GM12878 (cell line): ENCODE measurements at regions not wholly inside any gene's neighbourhood (a gene's known extent, or its start where the extent isn't known, plus 50 kb on each side); places are given as distances from the start of the nearest gene placed in this dataset.

Experiments
- ASH2L ChIP-seq: fragments of 300-600, 200-600 bp; sonication (generic); IDR thresholded peaks from 2 replicates; pipeline ENCODE4 v1.6.1; 2017; ENCODE audit warnings: low read depth, mild to moderate bottlenecking, borderline replicate concordance
- ATF3 ChIP-seq: IDR thresholded peaks from 2 replicates; pipeline ENCODE4 v1.6.1; 2011; ENCODE audit warnings: low read depth, mild to moderate bottlenecking, low read length, moderate library complexity, borderline replicate concordance; ENCODE audit errors: extremely low read depth
- ATF7 ChIP-seq: fragments of 450-650 bp; IDR thresholded peaks from 2 replicates; pipeline ENCODE4 v1.6.1; 2016; ENCODE audit warnings: low read depth, mild to moderate bottlenecking
- BCL11A ChIP-seq: IDR thresholded peaks from 2 replicates; pipeline ENCODE4 v1.6.1; 2011; ENCODE audit warnings: low read depth, low read length
- CEBPB ChIP-seq, 2 experiments: fragments of 150-350 bp in 1 of 2; IDR thresholded peaks; 2 replicates each; pipeline ENCODE4 v1.6.1; 2012 to 2014; ENCODE audit warnings: low read depth in 2 of 2, low read length in 2 of 2, borderline replicate concordance in 1 of 2, inconsistent platforms in 1 of 2
- CHD4 ChIP-seq: fragments of 200-600 bp; sonication (generic); IDR thresholded peaks from 2 replicates; pipeline ENCODE4 v1.6.1; 2016; ENCODE audit warnings: mild to moderate bottlenecking
- DPF2 ChIP-seq: fragments of 450-650 bp; IDR thresholded peaks from 2 replicates; pipeline ENCODE4 v1.6.1; 2017; ENCODE audit warnings: mild to moderate bottlenecking
- EP300 ChIP-seq, 2 experiments: fragments of 150-350 bp in 1 of 2; IDR thresholded peaks; 2 replicates each; pipeline ENCODE4 v1.6.1; 2011 to 2012; ENCODE audit warnings: low read depth in 2 of 2, low read length in 2 of 2, borderline replicate concordance in 1 of 2, improper control_type of control experiment in 1 of 2, inconsistent platforms in 1 of 2; ENCODE audit not compliant: control insufficient read depth in 1 of 2
- FOXM1 ChIP-seq: IDR thresholded peaks from 2 replicates; pipeline ENCODE4 v1.6.1; 2012; ENCODE audit warnings: low read depth, mild to moderate bottlenecking, inconsistent platforms, low read length, moderate library complexity
- HDAC6 ChIP-seq: fragments of 200-600 bp; sonication (generic); IDR thresholded peaks from one replicate; pipeline ENCODE4 v1.8.0; 2017; ENCODE audit warnings: antibody characterized with exemption; ENCODE audit not compliant: unreplicated experiment
- IKZF1 ChIP-seq: fragments of 450-650 bp; conservative IDR thresholded peaks from 2 replicates; pipeline ENCODE4 v1.6.1; 2017; ENCODE audit warnings: antibody characterized with exemption, mild to moderate bottlenecking
- IRF4 ChIP-seq: IDR thresholded peaks from 2 replicates; pipeline ENCODE4 v1.6.1; 2011; ENCODE audit warnings: low read depth, low read length
- JUNB ChIP-seq: IDR thresholded peaks from 2 replicates; pipeline ENCODE4 v1.6.1; 2016; ENCODE audit warnings: antibody characterized with exemption, mild to moderate bottlenecking
- LARP7 ChIP-seq: fragments of 450-650 bp; IDR thresholded peaks from 2 replicates; pipeline ENCODE4 v1.6.1; 2017; ENCODE audit warnings: mild to moderate bottlenecking
- MEF2B ChIP-seq: fragments of 450-650 bp; IDR thresholded peaks from 2 replicates; pipeline ENCODE4 v1.6.1; 2018; ENCODE audit warnings: mild to moderate bottlenecking, moderate library complexity; ENCODE audit not compliant: partially characterized antibody, poor library complexity, severe bottlenecking
- MXI1 ChIP-seq: fragments of 150-350 bp; IDR thresholded peaks from 2 replicates; pipeline ENCODE4 v1.6.1; 2011; ENCODE audit warnings: low read depth, mild to moderate bottlenecking, inconsistent platforms, low read length, improper control_type of control experiment
- MYB ChIP-seq: fragments of 150-350 bp; IDR thresholded peaks from 2 replicates; pipeline ENCODE4 v1.6.1; 2014; ENCODE audit warnings: mild to moderate bottlenecking, low read depth, low read length, borderline replicate concordance
- PAX5 ChIP-seq: IDR thresholded peaks from 2 replicates; pipeline ENCODE4 v1.6.1; 2011; ENCODE audit warnings: low read depth, low read length, borderline replicate concordance
- RFX5 ChIP-seq: IDR thresholded peaks from 2 replicates; pipeline ENCODE4 v1.6.1; 2011; ENCODE audit warnings: low read depth, low read length, improper control_type of control experiment
- RUNX3 ChIP-seq: IDR thresholded peaks from 2 replicates; pipeline ENCODE4 v1.6.1; 2012; ENCODE audit warnings: low read length, inconsistent platforms
- SUPT20H ChIP-seq: IDR thresholded peaks from 2 replicates; pipeline ENCODE4 v1.6.1; 2011; ENCODE audit warnings: low read depth, mild to moderate bottlenecking, low read length, moderate library complexity, borderline replicate concordance; ENCODE audit not compliant: control insufficient read depth
- TCF3 ChIP-seq: IDR thresholded peaks from 2 replicates; pipeline ENCODE4 v1.6.1; 2012; ENCODE audit warnings: low read depth, mild to moderate bottlenecking, low read length, borderline replicate concordance; ENCODE audit not compliant: insufficient read depth
- ZNF24 ChIP-seq: fragments of 450-650 bp; IDR thresholded peaks from 2 replicates; pipeline ENCODE4 v1.6.1; 2017; ENCODE audit warnings: antibody characterized with exemption, mild to moderate bottlenecking
- TF ChIP-seq, protein P1 (sequence below): fragments of 450-650 bp; IDR thresholded peaks from 2 replicates; pipeline ENCODE4 v1.6.1; 2016; ENCODE audit warnings: mild to moderate bottlenecking
- TF ChIP-seq, protein P2 (sequence below): fragments of 450-650 bp; formaldehyde crosslinking; IDR thresholded peaks from 2 replicates; pipeline ENCODE4 v1.4.0; 2020; ENCODE audit warnings: mild to moderate bottlenecking, moderate library complexity

DNA sequence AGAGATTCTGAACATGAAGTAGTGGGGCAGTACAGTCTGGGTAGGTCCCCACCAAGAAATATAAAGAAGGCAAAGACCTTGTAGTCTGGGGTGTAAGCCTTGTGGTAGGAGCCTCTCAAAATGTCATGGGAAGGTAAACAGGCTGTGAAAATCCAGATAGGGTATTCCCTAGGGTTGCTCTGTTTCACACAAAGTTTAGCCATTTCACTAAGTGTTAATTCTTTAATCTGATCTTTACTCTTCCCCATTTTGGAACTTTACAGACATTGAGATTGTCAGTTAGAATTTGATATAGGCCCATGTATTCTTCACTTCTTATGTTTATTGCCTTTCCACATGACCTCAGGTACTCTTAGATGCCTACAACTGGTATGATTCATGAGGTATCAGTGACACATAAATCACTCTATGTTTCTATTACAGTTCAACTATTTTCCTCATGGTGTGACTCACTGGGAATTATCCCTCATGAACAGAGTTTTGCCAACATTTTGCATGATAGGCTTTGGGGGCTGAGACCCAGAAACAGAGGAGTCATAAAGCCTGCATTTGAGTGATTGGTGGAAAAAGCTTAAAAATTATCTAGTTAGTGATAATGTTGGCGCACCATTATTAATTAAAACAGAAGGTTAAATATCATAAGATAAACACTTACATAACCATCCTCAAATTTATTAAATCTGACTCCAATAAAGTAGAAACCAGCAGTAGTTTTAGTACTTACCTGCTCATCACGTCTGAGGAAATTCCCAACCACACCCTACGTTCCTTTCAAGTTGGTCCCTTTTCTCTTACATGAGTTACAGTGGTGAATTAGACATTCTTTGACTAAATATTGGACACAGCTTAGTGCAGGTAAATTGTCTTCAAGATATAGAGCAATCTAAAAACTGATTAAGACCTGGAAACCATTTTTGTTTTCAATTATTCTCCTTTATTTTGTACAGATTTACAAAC, 399.8 kb upstream of the MEF2C start (continued):
- TF ChIP-seq, protein P1, sequence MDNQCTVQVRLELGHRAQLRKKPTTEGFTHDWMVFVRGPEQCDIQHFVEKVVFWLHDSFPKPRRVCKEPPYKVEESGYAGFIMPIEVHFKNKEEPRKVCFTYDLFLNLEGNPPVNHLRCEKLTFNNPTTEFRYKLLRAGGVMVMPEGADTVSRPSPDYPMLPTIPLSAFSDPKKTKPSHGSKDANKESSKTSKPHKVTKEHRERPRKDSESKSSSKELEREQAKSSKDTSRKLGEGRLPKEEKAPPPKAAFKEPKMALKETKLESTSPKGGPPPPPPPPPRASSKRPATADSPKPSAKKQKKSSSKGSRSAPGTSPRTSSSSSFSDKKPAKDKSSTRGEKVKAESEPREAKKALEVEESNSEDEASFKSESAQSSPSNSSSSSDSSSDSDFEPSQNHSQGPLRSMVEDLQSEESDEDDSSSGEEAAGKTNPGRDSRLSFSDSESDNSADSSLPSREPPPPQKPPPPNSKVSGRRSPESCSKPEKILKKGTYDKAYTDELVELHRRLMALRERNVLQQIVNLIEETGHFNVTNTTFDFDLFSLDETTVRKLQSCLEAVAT, result no peak
- TF ChIP-seq ZNF24 (no peak), CHD4 (no peak), IRF4 (peak; percentile 61; the same call in 1 of the 2 replicates), HDAC6 (no peak), TCF3 (no peak), FOXM1 (peak; percentile 89), MEF2B (peak; percentile 76), SUPT20H (no peak), MXI1 (no peak), JUNB (peak; percentile 89), ASH2L (no peak), PAX5 (0 out of 2 replicates have a peak, but pooled peaks have one; percentile 33), IKZF1 (peak; percentile 21; the same call in 1 of the 2 replicates), MYB (no peak), LARP7 (no peak), ATF7 (0 out of 2 replicates have a peak, but pooled peaks have one; percentile 18), RUNX3 (no peak; the same call in none of the 2 replicates), DPF2 (peak; percentile 42; the same call in 1 of the 2 replicates), EP300 (IDR thresholded peaks at IDR 0.05; ENCODE audit: borderline replicate concordance in 1 of 2, control insufficient read depth in 1 of 2, low read depth in 2 of 2, low read length in 2 of 2) (peak in 1 of 2 experiments; percentile 30; a peak in 1 of 4 replicates), CEBPB (IDR thresholded peaks at IDR 0.05; ENCODE audit: borderline replicate concordance in 1 of 2, low read depth in 2 of 2, low read length in 2 of 2) (no peak; a peak in 1 of 4 replicates), ATF3 (no peak), RFX5 (0 out of 2 replicates have a peak, but pooled peaks have one; percentile 30), BCL11A (peak; percentile 34; the same call in 1 of the 2 replicates)
- TF ChIP-seq, protein P2, sequence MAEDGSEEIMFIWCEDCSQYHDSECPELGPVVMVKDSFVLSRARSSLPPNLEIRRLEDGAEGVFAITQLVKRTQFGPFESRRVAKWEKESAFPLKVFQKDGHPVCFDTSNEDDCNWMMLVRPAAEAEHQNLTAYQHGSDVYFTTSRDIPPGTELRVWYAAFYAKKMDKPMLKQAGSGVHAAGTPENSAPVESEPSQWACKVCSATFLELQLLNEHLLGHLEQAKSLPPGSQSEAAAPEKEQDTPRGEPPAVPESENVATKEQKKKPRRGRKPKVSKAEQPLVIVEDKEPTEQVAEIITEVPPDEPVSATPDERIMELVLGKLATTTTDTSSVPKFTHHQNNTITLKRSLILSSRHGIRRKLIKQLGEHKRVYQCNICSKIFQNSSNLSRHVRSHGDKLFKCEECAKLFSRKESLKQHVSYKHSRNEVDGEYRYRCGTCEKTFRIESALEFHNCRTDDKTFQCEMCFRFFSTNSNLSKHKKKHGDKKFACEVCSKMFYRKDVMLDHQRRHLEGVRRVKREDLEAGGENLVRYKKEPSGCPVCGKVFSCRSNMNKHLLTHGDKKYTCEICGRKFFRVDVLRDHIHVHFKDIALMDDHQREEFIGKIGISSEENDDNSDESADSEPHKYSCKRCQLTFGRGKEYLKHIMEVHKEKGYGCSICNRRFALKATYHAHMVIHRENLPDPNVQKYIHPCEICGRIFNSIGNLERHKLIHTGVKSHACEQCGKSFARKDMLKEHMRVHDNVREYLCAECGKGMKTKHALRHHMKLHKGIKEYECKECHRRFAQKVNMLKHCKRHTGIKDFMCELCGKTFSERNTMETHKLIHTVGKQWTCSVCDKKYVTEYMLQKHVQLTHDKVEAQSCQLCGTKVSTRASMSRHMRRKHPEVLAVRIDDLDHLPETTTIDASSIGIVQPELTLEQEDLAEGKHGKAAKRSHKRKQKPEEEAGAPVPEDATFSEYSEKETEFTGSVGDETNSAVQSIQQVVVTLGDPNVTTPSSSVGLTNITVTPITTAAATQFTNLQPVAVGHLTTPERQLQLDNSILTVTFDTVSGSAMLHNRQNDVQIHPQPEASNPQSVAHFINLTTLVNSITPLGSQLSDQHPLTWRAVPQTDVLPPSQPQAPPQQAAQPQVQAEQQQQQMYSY (CRISPR knock-in tag), result no peak
